ENCODE measurements at regions not wholly inside any gene's neighbourhood (a gene's known extent, or its start where the extent isn't known, plus 50 kb on each side); places are given as distances from the start of the nearest gene placed in this dataset.
A peak's percentile ranks its signal among the peaks of the same experiment; 100 is the strongest.

- no peak for DNase-seq
Measured at GRCh38 chr3:43180027-43180426, 74.1 kb upstream of the POMGNT2 start.

- no peak for DNase-seq
Measured at GRCh38 chr3:43178891-43179366, 73.0 kb upstream of the POMGNT2 start.

GRCh38 chr3:43177085-43177484 is 71.2 kb upstream of the POMGNT2 start:
- no peak for DNase-seq

- DNase-seq: peak in 1 of 14 donors; percentile 89
Measured at GRCh38 chr3:43176666-43177065, 70.8 kb upstream of the POMGNT2 start.

GRCh38 chr3:43175541-43175940 is 69.7 kb upstream of the POMGNT2 start:
- no peak for DNase-seq

GRCh38 chr3:43173949-43174348 is 68.1 kb upstream of the POMGNT2 start:
- no peak for DNase-seq

- DNase-seq: no peak
Measured at GRCh38 chr3:43171748-43172147, 65.9 kb upstream of the POMGNT2 start.

GRCh38 chr3:43170553-43170952 is 64.7 kb upstream of the POMGNT2 start:
- no peak for DNase-seq

- no peak for DNase-seq
Measured at GRCh38 chr3:43169987-43170386, 64.1 kb upstream of the POMGNT2 start.

- no peak for DNase-seq
Measured at GRCh38 chr3:43166406-43166805, 60.5 kb upstream of the POMGNT2 start.

- DNase-seq: no peak
Measured at GRCh38 chr3:43165786-43166185, 59.9 kb upstream of the POMGNT2 start.

- DNase-seq: no peak
Measured at GRCh38 chr3:43163895-43164493, 58.1 kb upstream of the POMGNT2 start.

- peak in 2 of 14 donors; percentile 11 to 75 for DNase-seq
Measured at GRCh38 chr3:43162230-43163084, 56.6 kb upstream of the POMGNT2 start.

GRCh38 chr3:43161684-43162229 is 55.9 kb upstream of the POMGNT2 start:
- peak in 1 of 14 donors; percentile 49 for DNase-seq

- no peak for DNase-seq
Measured at GRCh38 chr3:43160664-43161063, 54.8 kb upstream of the POMGNT2 start.

GRCh38 chr3:43159876-43160255 is 54.0 kb upstream of the POMGNT2 start:
- peak in 1 of 14 donors; percentile 90 for DNase-seq

GRCh38 chr3:43159131-43159875 is 53.4 kb upstream of the POMGNT2 start:
- DNase-seq: peak in 1 of 14 donors; percentile 90

- no peak for DNase-seq
Measured at GRCh38 chr3:43156812-43157455, 51.1 kb upstream of the POMGNT2 start.

- DNase-seq: peak in 7 of 14 donors; percentile 20 to 56 (median 34)
Measured at GRCh38 chr3:43155464-43156121, 49.7 kb upstream of the POMGNT2 start.

Measured in C1 segment of cervical spinal cord (tissue), 14 donors.